ENCODE measurements at regions not wholly inside any gene's neighbourhood (a gene's known extent, or its start where the extent isn't known, plus 50 kb on each side); places are given as distances from the start of the nearest gene placed in this dataset.

DNA sequence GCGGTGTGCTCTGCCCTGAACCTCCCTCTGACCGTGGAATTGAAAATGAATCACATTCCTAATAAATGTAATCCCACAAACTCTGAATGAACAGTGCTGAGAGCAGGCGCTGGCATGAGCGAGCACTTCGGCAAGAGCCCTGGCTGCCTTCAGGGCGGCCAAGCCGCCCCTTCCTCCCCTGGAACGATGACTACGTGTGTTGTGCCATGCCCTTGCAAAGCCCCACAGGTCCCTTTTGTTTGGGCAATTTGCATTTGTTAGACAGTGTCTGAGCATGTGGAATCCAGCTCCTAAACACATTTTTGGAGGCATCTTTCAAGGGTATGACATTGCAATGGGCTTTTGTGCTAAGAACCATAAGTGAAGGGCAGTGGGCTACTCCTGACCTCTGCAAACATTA is 95.6 kb upstream of the MKI67 start:
- TF ChIP-seq, protein P1, sequence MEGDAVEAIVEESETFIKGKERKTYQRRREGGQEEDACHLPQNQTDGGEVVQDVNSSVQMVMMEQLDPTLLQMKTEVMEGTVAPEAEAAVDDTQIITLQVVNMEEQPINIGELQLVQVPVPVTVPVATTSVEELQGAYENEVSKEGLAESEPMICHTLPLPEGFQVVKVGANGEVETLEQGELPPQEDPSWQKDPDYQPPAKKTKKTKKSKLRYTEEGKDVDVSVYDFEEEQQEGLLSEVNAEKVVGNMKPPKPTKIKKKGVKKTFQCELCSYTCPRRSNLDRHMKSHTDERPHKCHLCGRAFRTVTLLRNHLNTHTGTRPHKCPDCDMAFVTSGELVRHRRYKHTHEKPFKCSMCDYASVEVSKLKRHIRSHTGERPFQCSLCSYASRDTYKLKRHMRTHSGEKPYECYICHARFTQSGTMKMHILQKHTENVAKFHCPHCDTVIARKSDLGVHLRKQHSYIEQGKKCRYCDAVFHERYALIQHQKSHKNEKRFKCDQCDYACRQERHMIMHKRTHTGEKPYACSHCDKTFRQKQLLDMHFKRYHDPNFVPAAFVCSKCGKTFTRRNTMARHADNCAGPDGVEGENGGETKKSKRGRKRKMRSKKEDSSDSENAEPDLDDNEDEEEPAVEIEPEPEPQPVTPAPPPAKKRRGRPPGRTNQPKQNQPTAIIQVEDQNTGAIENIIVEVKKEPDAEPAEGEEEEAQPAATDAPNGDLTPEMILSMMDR (IDR thresholded peaks at IDR 0.05; ENCODE audit: poor library complexity): no peak
- TF ChIP-seq EZH2 (IDR thresholded peaks at IDR 0.05; ENCODE audit: borderline replicate concordance): no peak
